K562 (cell line): ENCODE measurements at regions not wholly inside any gene's neighbourhood (a gene's known extent, or its start where the extent isn't known, plus 50 kb on each side); places are given as distances from the start of the nearest gene placed in this dataset.

Source experiments
- MTF1 ChIP-seq: fragments of 250-450 bp; sonication (Bioruptor Pico); IDR thresholded peaks from 2 replicates; pipeline ENCODE4 v1.9.0; 2021; ENCODE audit warnings: moderate library complexity, mild to moderate bottlenecking, inconsistent platforms, borderline replicate concordance
- REST ChIP-seq, 2 experiments: fragments of 450-650 bp; formaldehyde crosslinking in 1 of 2; IDR thresholded peaks; 2 replicates each; pipeline versions ENCODE4 v1.4.0 to v1.6.1; 2014 to 2020; ENCODE audit warnings: mild to moderate bottlenecking in 2 of 2, borderline replicate concordance in 1 of 2, low read depth in 1 of 2
- RFX5 ChIP-seq: IDR thresholded peaks from 2 replicates; pipeline ENCODE4 v1.6.1; 2011; ENCODE audit warnings: low read depth, mild to moderate bottlenecking, improper control_type of control experiment, low read length
- SAFB2 ChIP-seq: fragments of 200-400 bp; formaldehyde crosslinking; IDR thresholded peaks from 2 replicates; pipeline ENCODE4 v1.6.1; 2018; ENCODE audit warnings: borderline replicate concordance, low read length, low read depth, moderate library complexity; ENCODE audit not compliant: severe bottlenecking
- ZNF280B ChIP-seq: fragments of 250-450 bp; sonication (Bioruptor Pico); IDR thresholded peaks from 2 replicates; pipeline ENCODE4 v1.5.1; 2021; ENCODE audit warnings: mild to moderate bottlenecking

GRCh38 chr13:80010286-80010831, 330.6 kb downstream of the SPRY2 start:
- no peak for TF ChIP-seq REST (IDR thresholded peaks at IDR 0.05; ENCODE audit: borderline replicate concordance)
- TF ChIP-seq REST (CRISPR knock-in tag; IDR thresholded peaks at IDR 0.05; ENCODE audit: low read depth), result no peak
- no peak for TF ChIP-seq SAFB2
- TF ChIP-seq MTF1, result no peak
- no peak for TF ChIP-seq RFX5
- no peak for TF ChIP-seq ZNF280B (CRISPR knock-in tag)
